Endodermal cell (in vitro differentiated cells): ENCODE measurements at regions not wholly inside any gene's neighbourhood (a gene's known extent, or its start where the extent isn't known, plus 50 kb on each side); places are given as distances from the start of the nearest gene placed in this dataset.

Experiments
- DNase-seq: peaks from one replicate; pipeline ENCODE4 v3.0.0-alpha.2; 2017
- H3K27ac ChIP-seq: 2 replicates; pipeline ENCODE4 v1.5.1; 2013; ENCODE audit warnings: mild to moderate bottlenecking, low read depth, low read length, moderate library complexity
- H3K27me3 ChIP-seq: 2 replicates; pipeline ENCODE4 v1.6.1; 2013; ENCODE audit warnings: mild to moderate bottlenecking, low read length, moderate library complexity; ENCODE audit not compliant: insufficient read depth, control insufficient read depth, poor library complexity, severe bottlenecking
- H3K36me3 ChIP-seq: 2 replicates; pipeline ENCODE4 v1.7.0; 2013; ENCODE audit warnings: mild to moderate bottlenecking, low read length, moderate library complexity; ENCODE audit not compliant: control insufficient read depth, insufficient read depth
- H3K4me1 ChIP-seq: one replicate; pipeline ENCODE4 v1.7.0; 2013; ENCODE audit warnings: low read length; ENCODE audit not compliant: control insufficient read depth, insufficient read depth
- H3K4me3 ChIP-seq: 2 replicates; pipeline ENCODE4 v1.5.1; 2013; ENCODE audit warnings: mild to moderate bottlenecking, low read length, moderate library complexity
- H3K9ac ChIP-seq: 2 replicates; pipeline ENCODE4 v1.6.1; 2013; ENCODE audit warnings: mild to moderate bottlenecking, low read length, moderate library complexity; ENCODE audit not compliant: poor library complexity, severe bottlenecking; ENCODE audit errors: extremely low read depth
- H3K9me3 ChIP-seq: 2 replicates; pipeline ENCODE4 v1.6.1; 2013; ENCODE audit warnings: mild to moderate bottlenecking, low read length, moderate library complexity; ENCODE audit not compliant: control insufficient read depth
- H3K27ac Mint-ChIP-seq: 2 replicates; pipeline ENCODE4 v1.8.0; 2020; ENCODE audit warnings: mixed read lengths
- H3K27me3 Mint-ChIP-seq: 2 replicates; pipeline ENCODE4 v1.8.0; 2021; ENCODE audit warnings: mild to moderate bottlenecking, mixed read lengths; ENCODE audit not compliant: insufficient read depth
- H3K36me3 Mint-ChIP-seq: 2 replicates; pipeline ENCODE4 v1.8.0; 2020; ENCODE audit warnings: low read depth, mixed read lengths
- H3K4me1 Mint-ChIP-seq: 2 replicates; pipeline ENCODE4 v1.8.0; 2020; ENCODE audit warnings: mixed read lengths
- H3K4me3 Mint-ChIP-seq: 2 replicates; pipeline ENCODE4 v1.8.0; 2020; ENCODE audit warnings: mild to moderate bottlenecking, moderate library complexity, mixed read lengths
- H3K9me3 Mint-ChIP-seq: 2 replicates; pipeline ENCODE4 v1.8.0; 2020; ENCODE audit warnings: mild to moderate bottlenecking, mixed read lengths
- whole genome bisulfite sequencing, 2 experiments: methylation state at CpG; one replicate each; pipeline versions ENCODE4 v1.1.5 to v1.1.7; 2013; ENCODE audit warnings: missing lambda C conversion rate in 2 of 2, mixed read lengths in 1 of 2; ENCODE audit not compliant: insufficient coverage in 1 of 2, insufficient read length in 1 of 2; 5-methylcytosine and 5-hydroxymethylcytosine counted together
- TF ChIP-seq, protein P1 (sequence below): fragments of 200-600 bp; sonication (generic); conservative IDR thresholded peaks from 2 replicates; pipeline ENCODE4 v1.5.0; 2021; ENCODE audit warnings: antibody characterized with exemption, mild to moderate bottlenecking

DNA sequence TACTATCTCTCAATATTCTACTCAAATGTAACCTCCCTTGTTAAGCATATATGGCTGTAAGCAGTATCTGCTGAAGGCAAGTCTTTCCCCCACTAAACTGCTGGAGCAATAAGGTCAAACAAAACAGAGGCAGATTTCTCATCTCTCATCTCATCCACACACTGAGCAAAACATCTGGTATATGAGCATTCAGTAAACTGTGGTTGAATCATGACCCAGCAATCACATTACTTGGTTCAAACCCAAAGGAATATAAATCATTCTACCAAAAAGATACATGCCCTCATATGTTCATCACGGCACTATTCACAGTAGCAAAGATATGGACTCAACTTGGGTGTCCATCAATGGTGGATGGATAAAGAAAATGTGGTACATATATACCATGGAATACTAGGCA is 344.4 kb downstream of the SUCLA2 start:
- no peak overlapping the region for H3K9ac ChIP-seq
- H3K27ac ChIP-seq, result no peak overlapping the region
- no peak for DNase-seq
- no peaks in the 10 kb centered on the region for H3K4me1 ChIP-seq
- H3K4me3 Mint-ChIP-seq, result no peak overlapping the region
- H3K4me1 Mint-ChIP-seq, result no peaks in the 10 kb centered on the region
- no peak overlapping the region for H3K4me3 ChIP-seq
- no peaks in the 10 kb centered on the region for H3K36me3 Mint-ChIP-seq
- WGBS, 2 experiments, result 100% methylated on average over 1 of the region's 1 CpG; no CpG with 5 or more reads in 1 of the 2 experiments
- no peaks in the 10 kb centered on the region for H3K36me3 ChIP-seq
- H3K9me3 ChIP-seq, result peaks cover 4% of the 10 kb centered on the region
- H3K27me3 Mint-ChIP-seq, result no peaks in the 10 kb centered on the region
- H3K27me3 ChIP-seq, result no peaks in the 10 kb centered on the region
- peaks cover 3% of the 10 kb centered on the region for H3K9me3 Mint-ChIP-seq
- TF ChIP-seq, protein P1, sequence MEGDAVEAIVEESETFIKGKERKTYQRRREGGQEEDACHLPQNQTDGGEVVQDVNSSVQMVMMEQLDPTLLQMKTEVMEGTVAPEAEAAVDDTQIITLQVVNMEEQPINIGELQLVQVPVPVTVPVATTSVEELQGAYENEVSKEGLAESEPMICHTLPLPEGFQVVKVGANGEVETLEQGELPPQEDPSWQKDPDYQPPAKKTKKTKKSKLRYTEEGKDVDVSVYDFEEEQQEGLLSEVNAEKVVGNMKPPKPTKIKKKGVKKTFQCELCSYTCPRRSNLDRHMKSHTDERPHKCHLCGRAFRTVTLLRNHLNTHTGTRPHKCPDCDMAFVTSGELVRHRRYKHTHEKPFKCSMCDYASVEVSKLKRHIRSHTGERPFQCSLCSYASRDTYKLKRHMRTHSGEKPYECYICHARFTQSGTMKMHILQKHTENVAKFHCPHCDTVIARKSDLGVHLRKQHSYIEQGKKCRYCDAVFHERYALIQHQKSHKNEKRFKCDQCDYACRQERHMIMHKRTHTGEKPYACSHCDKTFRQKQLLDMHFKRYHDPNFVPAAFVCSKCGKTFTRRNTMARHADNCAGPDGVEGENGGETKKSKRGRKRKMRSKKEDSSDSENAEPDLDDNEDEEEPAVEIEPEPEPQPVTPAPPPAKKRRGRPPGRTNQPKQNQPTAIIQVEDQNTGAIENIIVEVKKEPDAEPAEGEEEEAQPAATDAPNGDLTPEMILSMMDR, result no peak
- H3K27ac Mint-ChIP-seq, result no peak overlapping the region

DNA sequence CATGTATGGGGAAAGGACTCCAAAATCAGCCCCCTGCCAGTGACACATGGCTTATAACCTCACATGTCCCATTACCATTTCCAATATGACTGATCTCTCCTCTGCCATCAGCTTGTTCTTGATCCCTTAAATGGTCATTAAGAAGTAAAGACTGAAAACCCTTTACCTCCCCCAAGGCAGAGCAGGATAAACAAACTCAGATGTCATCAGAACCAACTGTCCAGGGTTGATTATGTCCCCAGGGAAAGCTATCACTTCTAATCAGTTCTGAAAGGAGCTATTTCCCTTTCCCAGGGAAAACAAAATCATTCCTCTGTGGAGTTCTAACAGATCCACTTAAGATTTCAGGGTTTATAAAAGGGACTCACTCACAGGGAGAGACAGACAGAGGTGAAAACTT is 350.9 kb downstream of the SUCLA2 start:
- no peaks in the 10 kb centered on the region for H3K27me3 Mint-ChIP-seq
- H3K9me3 ChIP-seq, result no peaks in the 10 kb centered on the region
- TF ChIP-seq, protein P1, result no peak
- H3K36me3 Mint-ChIP-seq, result no peaks in the 10 kb centered on the region
- H3K27ac Mint-ChIP-seq, result no peak overlapping the region
- H3K9me3 Mint-ChIP-seq, result no peaks in the 10 kb centered on the region
- H3K27ac ChIP-seq, result no peak overlapping the region
- no peak overlapping the region for H3K9ac ChIP-seq
- H3K36me3 ChIP-seq, result no peaks in the 10 kb centered on the region
- no peaks in the 10 kb centered on the region for H3K4me1 Mint-ChIP-seq
- no peak for DNase-seq
- H3K4me3 Mint-ChIP-seq, result no peak overlapping the region
- H3K4me3 ChIP-seq, result no peak overlapping the region
- no peaks in the 10 kb centered on the region for H3K27me3 ChIP-seq
- no peaks in the 10 kb centered on the region for H3K4me1 ChIP-seq

DNA sequence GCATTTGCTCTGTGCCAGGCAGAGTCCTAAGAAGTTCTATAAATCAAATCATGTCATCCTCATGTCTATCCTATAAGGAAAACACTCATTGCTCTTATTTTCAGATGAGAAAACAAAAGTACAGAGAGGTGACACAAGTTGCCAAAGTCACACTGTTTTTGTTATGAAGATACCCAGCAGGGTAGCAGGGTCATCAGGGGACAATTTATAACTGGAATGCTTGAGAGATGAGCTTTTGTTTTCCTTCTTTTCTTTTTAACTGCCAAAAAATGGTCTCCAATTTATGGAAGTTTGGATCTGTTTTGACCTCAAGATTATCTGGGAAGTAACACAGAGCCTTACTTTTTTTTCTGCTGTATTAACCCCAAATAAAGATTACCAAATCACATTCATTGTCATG is 354.1 kb downstream of the SUCLA2 start:
- H3K4me3 ChIP-seq, result no peak overlapping the region
- H3K27me3 Mint-ChIP-seq, result no peaks in the 10 kb centered on the region
- H3K4me3 Mint-ChIP-seq, result no peak overlapping the region
- H3K4me1 Mint-ChIP-seq, result no peaks in the 10 kb centered on the region
- no peaks in the 10 kb centered on the region for H3K4me1 ChIP-seq
- H3K9ac ChIP-seq, result no peak overlapping the region
- no peaks in the 10 kb centered on the region for H3K9me3 ChIP-seq
- TF ChIP-seq, protein P1, result no peak
- H3K27ac ChIP-seq, result no peak overlapping the region
- H3K27ac Mint-ChIP-seq, result no peak overlapping the region
- H3K9me3 Mint-ChIP-seq, result no peaks in the 10 kb centered on the region
- no peaks in the 10 kb centered on the region for H3K36me3 ChIP-seq
- no peaks in the 10 kb centered on the region for H3K27me3 ChIP-seq
- DNase-seq, result no peak
- H3K36me3 Mint-ChIP-seq, result no peaks in the 10 kb centered on the region
